GM12878 (cell line): ENCODE measurements at regions not wholly inside any gene's neighbourhood (a gene's known extent, or its start where the extent isn't known, plus 50 kb on each side); places are given as distances from the start of the nearest gene placed in this dataset.

Experiments used
- ATAC-seq: fragments of 200-7000 bp; cut with Tn5 transposase; 3 replicates; pipeline ENCODE4 v1.9.1; 2020; ENCODE audit warnings: mild to moderate bottlenecking, moderate library complexity
- BruUV-seq: library from RNA; stranded (reverse); fragments of 400-500 nt; replicated peaks from 2 replicates; lab custom pipeline; 2021; lab: Mats Ljungman, UMichigan
- CTCF ChIA-PET: fragments of 300-600 bp; sonication (Branson Sonifier 250); formaldehyde crosslinking; extraction: SDS; loops from one replicate; lab custom pipeline; 2021; ENCODE audit warnings: inconsistent platforms; lab: Yijun Ruan, JAX
- POLR2A ChIA-PET: fragments of 350-600 bp; formaldehyde crosslinking; extraction: SDS; loops from one replicate; lab custom pipeline; 2021; ENCODE audit warnings: inconsistent platforms; lab: Charles Lee
- RAD21 ChIA-PET: fragments of 300-600 bp; sonication (Branson Sonifier 250); formaldehyde crosslinking; loops from one replicate; lab custom pipeline; 2023; ENCODE audit warnings: antibody characterized with exemption; ENCODE audit not compliant: unreplicated experiment; lab: Charles Lee
- SMC1A ChIA-PET: fragments of 300-600 bp; sonication (Branson Sonifier 250); formaldehyde crosslinking; loops from one replicate; lab custom pipeline; 2023; ENCODE audit not compliant: unreplicated experiment, uncharacterized antibody; lab: Charles Lee
- DNase-seq: peaks from one replicate; pipeline ENCODE4 v3.0.0-alpha.2; 2011; ENCODE audit warnings: low read depth, low spot score
- FAIRE-seq: peaks from 3 replicates; lab custom pipeline; 2011; peaks lifted over from hg19 to GRCh38; lab: Jason Lieb, UNC
- H2AFZ ChIP-seq: 2 replicates; pipeline ENCODE4 v1.6.0; 2011; ENCODE audit warnings: low read depth, low read length, control low read depth; ENCODE audit not compliant: control insufficient read depth
- H3K27ac ChIP-seq: 2 replicates; pipeline ENCODE4 v1.5.1; 2011; ENCODE audit warnings: control low read depth; ENCODE audit not compliant: control insufficient read depth, insufficient read depth
- H3K27me3 ChIP-seq, 2 experiments: replicated peaks in 1 of 2; 2 replicates each; pipeline versions ENCODE4 v1.6.0 to v1.6.1; 2011; ENCODE audit warnings: low read length in 1 of 2; ENCODE audit not compliant: control insufficient read depth in 2 of 2, insufficient read depth in 2 of 2
- H3K36me3 ChIP-seq, 2 experiments: 2 replicates each; pipeline ENCODE4 v1.5.1; 2011; ENCODE audit warnings: low read length in 1 of 2; ENCODE audit not compliant: control insufficient read depth in 2 of 2, insufficient read depth in 2 of 2
- H3K4me1 ChIP-seq: 2 replicates; pipeline ENCODE4 v1.6.1; 2011; ENCODE audit warnings: mild to moderate bottlenecking, low read length, moderate library complexity, mixed read lengths; ENCODE audit not compliant: control insufficient read depth, insufficient read depth
- H3K4me2 ChIP-seq: 2 replicates; pipeline ENCODE4 v1.6.0; 2011; ENCODE audit warnings: control low read depth; ENCODE audit not compliant: control insufficient read depth, insufficient read depth
- H3K4me3 ChIP-seq: fragments of 200-600 bp; sonication (generic); 2 replicates; pipeline ENCODE4 v1.5.1; 2016
- H3K79me2 ChIP-seq: 2 replicates; pipeline ENCODE4 v1.6.0; 2011; ENCODE audit warnings: low read length; ENCODE audit not compliant: control insufficient read depth, insufficient read depth
- H3K9ac ChIP-seq: 2 replicates; pipeline ENCODE4 v1.8.0; 2011; ENCODE audit warnings: low read length, control low read depth, mixed read lengths; ENCODE audit not compliant: control insufficient read depth, insufficient read depth
- H3K9me3 ChIP-seq: replicated peaks from 3 replicates; pipeline ENCODE4 v1.5.1; 2011; ENCODE audit warnings: mild to moderate bottlenecking, low read length; ENCODE audit not compliant: control insufficient read depth, insufficient read depth
- H4K20me1 ChIP-seq: 2 replicates; pipeline ENCODE4 v1.6.0; 2011; ENCODE audit not compliant: control insufficient read depth, insufficient read depth
- ATF3 ChIP-seq: IDR thresholded peaks from 2 replicates; pipeline ENCODE4 v1.6.1; 2011; ENCODE audit warnings: low read depth, mild to moderate bottlenecking, low read length, moderate library complexity, borderline replicate concordance; ENCODE audit errors: extremely low read depth
- PAX5 ChIP-seq: IDR thresholded peaks from 2 replicates; pipeline ENCODE4 v1.6.1; 2011; ENCODE audit warnings: low read depth, low read length, borderline replicate concordance
- RBBP5 ChIP-seq: fragments of 200-600 bp; sonication (generic); conservative IDR thresholded peaks from 2 replicates; pipeline ENCODE4 v1.6.1; 2016
- in situ Hi-C: fragments of 300-500 bp; cut with MboI; formaldehyde crosslinking; loops from 9 replicates; pipeline ENCODE4 v1.14.3; 2018; ENCODE audit warnings: mixed read lengths
- intact Hi-C: fragments of 100-400 bp; cut with micrococcal nuclease; formaldehyde crosslinking; loops from one replicate; pipeline ENCODE4 v1.14.2; 2022; ENCODE audit not compliant: unreplicated experiment

- in situ Hi-C loops = loop anchor here (10.0 to 25.0 kb wide), 3 partner anchors 463 to 1133 kb away; partner anchors contain the start of gene GPR19
- intact Hi-C loops = no loop called here
Observed at GRCh38 chr12:11561411-11561810, 88.1 kb upstream of the ETV6 start.

More at GRCh38 chr12:11561411-11561810, 88.1 kb upstream of the ETV6 start:
- Histone ChIP-seq H3K9me3 (no peaks in the 10 kb centered on the region; the same call in 2 of the 3 replicates), H4K20me1 (no peaks in the 10 kb centered on the region), H3K27ac (peak overlapping the region; percentile 27; the same call in 1 of the 2 replicates), H3K9ac (no peak overlapping the region), H3K79me2 (peaks cover 2% of the 10 kb centered on the region), H2AFZ (no peak overlapping the region), H3K27me3 (no peaks in the 10 kb centered on the region), H3K4me2 (no peak overlapping the region), H3K4me1 (peaks cover 39% of the 10 kb centered on the region), H3K4me3 (no peak overlapping the region), H3K36me3 (no peaks in the 10 kb centered on the region)
- ATAC-seq = no peak
- POLR2A ChIA-PET = interaction anchor here (0.5 to 1.2 kb wide), 2 partner anchors 17 to 1136 kb away, joined by 5 to 7 read pairs; no protein-coding TSS in a partner anchor
- DNase-seq = no peak
- no peak for TF ChIP-seq ATF3
- TF ChIP-seq RBBP5 = no peak
- no peak for TF ChIP-seq PAX5
- CTCF ChIA-PET = interaction anchor here (6.2 to 12.5 kb wide), 2 partner anchors 16 to 19 kb away, joined by 63 to 148 read pairs; no protein-coding TSS in a partner anchor
- no TSS peak for BruUV-seq
- FAIRE-seq = no peak
- SMC1A ChIA-PET = interaction anchor here (1.0 to 13.0 kb wide), 8 partner anchors 7 to 472 kb away, joined by 3 to 225 read pairs (median 6); no protein-coding TSS in a partner anchor
- RAD21 ChIA-PET = interaction anchor here (0.9 to 16.5 kb wide), 6 partner anchors 8 to 198 kb away, joined by 3 to 322 read pairs (median 5); no protein-coding TSS in a partner anchor
